GM18505 (cell line): ENCODE measurements at regions not wholly inside any gene's neighbourhood (a gene's known extent, or its start where the extent isn't known, plus 50 kb on each side); places are given as distances from the start of the nearest gene placed in this dataset.
"Not testable (repeated sequence)": the region's sequence is repeated elsewhere in the genome, so short reads cannot be mapped to it uniquely, and the experiment has no call there.

Experiments used
- ATAC-seq: cut with Tn5 transposase; IDR thresholded peaks from one replicate; pipeline ENCODE4 v1.9.1; 2021; ENCODE audit not compliant: unreplicated experiment
- POLR2A ChIP-seq: IDR thresholded peaks from 4 replicates; pipeline ENCODE4 v1.6.1; 2011; ENCODE audit warnings: borderline replicate concordance; ENCODE audit not compliant: insufficient read depth, insufficient read length; ENCODE audit errors: extremely low read depth

DNA sequence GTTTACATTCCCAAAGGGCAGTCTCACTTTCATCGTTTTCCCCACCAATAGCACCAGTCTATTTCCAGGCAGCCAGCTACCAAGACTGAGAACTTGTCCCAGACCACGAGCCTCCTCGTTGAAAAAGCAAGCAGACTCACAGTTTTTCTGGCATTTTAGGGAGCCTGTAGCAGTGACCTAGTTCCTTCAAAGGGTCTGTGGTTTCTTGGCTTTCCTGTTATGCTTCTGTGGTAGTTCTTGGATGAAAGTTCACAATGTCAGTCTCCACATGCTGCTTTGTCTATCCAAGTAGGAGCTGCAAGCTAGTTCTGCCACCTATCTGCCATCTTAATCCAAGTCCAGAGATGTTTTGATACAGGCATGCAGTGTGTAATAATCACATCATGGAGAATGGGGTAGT, 151.6 kb upstream of the ZC4H2 start:
- no peak for TF ChIP-seq POLR2A
- no peak for ATAC-seq

DNA sequence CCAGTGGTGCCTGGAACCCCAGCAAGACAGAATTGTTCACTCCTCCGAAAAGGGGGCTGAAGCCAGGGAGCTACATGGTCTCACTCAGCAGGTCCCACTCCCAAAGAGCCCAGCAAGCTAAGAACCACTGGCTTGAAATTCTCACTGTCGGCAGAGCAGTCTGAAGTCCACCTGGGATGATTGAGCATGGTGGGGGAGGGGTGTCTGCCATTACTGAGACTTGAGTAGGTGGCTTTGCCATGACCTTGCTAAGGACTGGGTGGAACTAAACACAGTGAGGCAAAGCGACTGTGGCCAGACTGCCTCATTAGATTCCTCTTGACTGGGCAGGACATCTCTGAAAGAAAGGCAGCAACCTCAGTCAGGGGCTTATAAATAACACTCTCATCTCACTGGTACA, 122.6 kb upstream of the ZC4H2 start:
- no peak for ATAC-seq
- TF ChIP-seq POLR2A: no peak

GRCh38 chrX:65093658-65094057, 117.4 kb upstream of the ZC4H2 start:
- TF ChIP-seq POLR2A: no peak
- ATAC-seq: no peak

GRCh38 chrX:65073233-65073632, 97.0 kb upstream of the ZC4H2 start:
- TF ChIP-seq POLR2A: no peak
- ATAC-seq: no peak

GRCh38 chrX:65072590-65072989, 96.3 kb upstream of the ZC4H2 start:
- ATAC-seq: no peak
- no peak for TF ChIP-seq POLR2A

- not testable (repeated sequence) for ATAC-seq
Observed at GRCh38 chrX:65058626-65059025, 82.4 kb upstream of the ZC4H2 start.

DNA sequence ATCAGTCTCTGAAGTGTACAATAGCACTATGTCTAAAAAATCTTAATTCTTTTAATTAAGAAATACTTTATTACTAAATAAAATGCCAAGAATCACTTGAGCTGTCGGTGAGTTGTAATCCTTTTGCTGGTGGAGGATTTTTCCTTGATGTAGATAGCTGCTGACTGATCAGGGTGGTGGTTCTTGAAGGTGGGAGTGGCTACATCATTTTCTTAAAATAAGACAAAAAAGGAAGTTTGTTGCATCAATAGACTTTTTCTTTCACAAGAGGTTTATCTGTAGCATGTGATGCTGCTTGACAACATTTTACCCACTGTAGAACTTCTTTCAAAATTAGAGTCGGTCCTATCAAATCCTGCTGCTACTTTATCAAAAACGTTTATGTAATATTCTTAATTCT, 68.8 kb upstream of the ZC4H2 start:
- no peak for TF ChIP-seq POLR2A
- no peak for ATAC-seq

- ATAC-seq: peak; percentile 31
- no peak for TF ChIP-seq POLR2A
Observed at GRCh38 chrX:65035446-65035770, 59.2 kb upstream of the ZC4H2 start.

DNA sequence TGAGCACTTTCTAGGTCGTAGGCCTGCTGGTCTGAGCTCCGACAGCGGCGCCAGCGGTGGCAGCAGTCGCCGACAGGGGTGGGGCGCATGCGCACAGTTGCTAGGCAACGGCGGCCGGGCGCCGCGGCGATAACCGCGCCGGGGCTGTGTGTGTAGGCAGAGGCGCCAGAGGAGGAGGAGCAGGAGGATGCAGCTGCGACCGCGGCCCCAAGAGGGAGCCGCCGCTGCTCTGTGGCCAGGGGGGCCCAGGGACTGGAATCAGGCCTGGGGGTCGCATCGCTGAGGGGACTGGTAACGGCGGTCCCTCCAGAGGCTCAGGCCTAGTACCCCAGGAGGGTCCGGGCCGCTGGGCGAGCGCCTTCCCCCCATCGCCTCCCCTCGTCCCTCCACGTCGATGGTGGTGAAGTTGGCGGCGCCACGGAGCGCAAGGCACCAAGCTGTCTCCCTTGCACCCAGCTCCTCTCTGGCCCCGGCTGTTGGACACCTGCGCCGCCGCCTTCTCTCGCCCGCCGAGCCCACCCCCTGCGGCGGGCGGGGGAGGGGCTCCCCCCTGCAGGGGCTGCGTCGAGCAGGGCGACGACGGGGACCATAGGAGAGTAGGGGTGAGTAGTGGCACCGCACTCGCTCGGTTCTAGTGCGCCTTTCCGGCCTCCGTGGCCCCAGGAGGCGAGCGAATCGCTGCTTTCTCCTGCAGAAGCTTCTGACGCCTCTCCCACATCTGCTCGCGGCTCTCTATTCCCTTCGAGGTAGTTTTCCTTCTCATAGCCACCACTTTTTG, 58.6 kb upstream of the ZC4H2 start, which contains the start of gene ZC3H12B:
Gene ZC3H12B, plus strand, starts transcription at position 159 of the 778 bp plus-strand sequence.
- no peak for TF ChIP-seq POLR2A
- peak; percentile 92 for ATAC-seq

- TF ChIP-seq POLR2A: no peak
- ATAC-seq: no peak
Observed at GRCh38 chrX:65034292-65034667, 58.0 kb upstream of the ZC4H2 start.
